DMS153 (cell line): ENCODE measurements at regions not wholly inside any gene's neighbourhood (a gene's known extent, or its start where the extent isn't known, plus 50 kb on each side); places are given as distances from the start of the nearest gene placed in this dataset.
A peak's percentile ranks its signal among the peaks of the same experiment; 100 is the strongest.
"Not testable (repeated sequence)": the region's sequence is repeated elsewhere in the genome, so short reads cannot be mapped to it uniquely, and the experiment has no call there.

Source experiments
- DNase-seq: peaks from one replicate; lab custom pipeline; 2025; lab: John Stamatoyannopoulos, UW

GRCh38 chr16:76984196-76984595, 206.8 kb upstream of the MON1B start:
- DNase-seq, result no peak

DNA sequence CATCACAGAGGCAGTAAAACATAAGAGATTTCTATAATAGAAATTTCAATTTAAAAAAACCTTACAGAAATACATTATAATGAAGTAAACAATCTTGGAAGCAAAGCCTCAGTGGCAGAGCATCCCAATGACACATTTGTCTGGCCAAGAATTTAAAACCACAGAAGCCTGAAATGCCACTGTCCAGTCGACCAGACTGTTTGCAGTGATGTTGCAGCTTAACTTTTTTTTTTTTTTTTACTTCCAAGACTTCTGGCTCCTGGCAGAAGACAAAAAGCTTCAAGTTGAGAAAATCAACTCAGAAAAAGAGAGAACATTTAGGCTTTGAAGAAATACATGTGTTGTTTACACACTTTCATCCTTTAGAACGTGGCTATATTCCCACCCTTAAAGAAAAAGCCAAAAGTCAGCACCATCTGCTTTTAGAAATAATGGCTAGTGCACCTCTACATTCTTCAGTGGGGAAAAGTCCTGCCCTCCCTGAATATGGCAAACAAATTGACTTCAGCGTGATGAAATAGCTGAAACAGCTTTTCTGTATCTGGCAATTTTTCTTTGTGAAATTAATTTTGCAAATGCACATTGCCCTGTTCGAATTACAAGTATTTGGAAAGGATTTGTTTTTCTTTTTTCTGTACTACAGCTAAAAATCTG, 205.5 kb upstream of the MON1B start:
- no peak for DNase-seq

DNA sequence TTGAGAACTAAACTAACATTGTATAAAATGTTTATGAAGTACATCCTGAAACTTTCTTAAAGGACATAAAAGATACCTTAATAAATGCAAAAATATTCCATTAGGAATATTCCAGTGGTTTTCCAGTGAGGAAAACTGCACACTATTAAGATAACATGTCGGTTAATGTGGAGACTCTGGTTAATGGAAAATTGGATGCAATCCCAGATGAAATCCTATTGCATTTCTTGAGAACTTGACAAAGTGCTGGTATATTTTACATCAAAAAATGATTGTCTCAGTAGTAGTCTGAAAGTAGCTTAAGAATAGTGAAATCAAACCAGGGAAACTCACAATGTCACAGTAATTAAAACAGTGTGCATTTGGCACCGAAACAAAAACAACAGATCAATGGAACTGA, 202.5 kb upstream of the MON1B start:
- DNase-seq, result no peak

- DNase-seq, result no peak
Observed at GRCh38 chr16:77002644-77003043, 188.3 kb upstream of the MON1B start.

DNA sequence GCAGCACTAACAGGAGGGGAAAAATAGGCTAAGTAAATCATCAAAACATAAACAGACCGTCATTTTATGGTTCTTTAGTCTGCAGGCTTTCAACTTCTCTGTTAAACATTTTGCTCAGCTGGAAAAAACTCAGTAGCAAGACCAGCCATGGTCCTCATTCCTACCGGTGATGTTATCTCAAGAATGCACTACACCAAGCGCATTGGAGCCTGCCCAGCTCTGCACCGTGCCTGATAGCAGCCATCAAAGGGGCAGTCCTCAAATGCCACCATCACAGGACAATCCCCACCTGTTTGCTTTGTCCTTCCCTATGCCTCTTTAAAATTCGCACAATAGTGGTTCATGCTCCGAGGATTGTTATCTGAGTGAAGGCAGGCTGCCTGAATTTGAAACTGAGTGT, 181.5 kb upstream of the MON1B start:
- no peak for DNase-seq

DNA sequence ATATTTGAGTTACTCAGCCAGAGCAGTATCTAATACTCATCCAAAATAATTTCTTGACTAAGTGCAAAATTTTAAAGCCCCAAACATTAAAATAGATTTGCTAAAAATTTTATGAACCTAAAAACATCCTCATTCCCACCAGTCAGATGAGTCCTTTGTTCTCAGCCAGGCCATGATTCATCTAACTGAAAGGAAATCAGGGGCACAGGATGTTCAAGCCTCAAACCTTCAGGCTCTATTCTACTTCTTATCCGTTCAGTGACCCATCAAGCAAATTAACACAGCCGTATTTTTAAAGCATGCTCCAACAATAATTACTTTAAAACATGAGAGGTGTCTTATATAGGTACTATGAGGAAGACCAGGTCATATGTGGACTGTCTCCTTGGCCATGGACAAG, 176.5 kb upstream of the MON1B start:
- no peak for DNase-seq

GRCh38 chr16:77030600-77030999, 160.4 kb upstream of the MON1B start:
- DNase-seq, result no peak

GRCh38 chr16:77033516-77033915, 157.5 kb upstream of the MON1B start:
- no peak for DNase-seq

DNA sequence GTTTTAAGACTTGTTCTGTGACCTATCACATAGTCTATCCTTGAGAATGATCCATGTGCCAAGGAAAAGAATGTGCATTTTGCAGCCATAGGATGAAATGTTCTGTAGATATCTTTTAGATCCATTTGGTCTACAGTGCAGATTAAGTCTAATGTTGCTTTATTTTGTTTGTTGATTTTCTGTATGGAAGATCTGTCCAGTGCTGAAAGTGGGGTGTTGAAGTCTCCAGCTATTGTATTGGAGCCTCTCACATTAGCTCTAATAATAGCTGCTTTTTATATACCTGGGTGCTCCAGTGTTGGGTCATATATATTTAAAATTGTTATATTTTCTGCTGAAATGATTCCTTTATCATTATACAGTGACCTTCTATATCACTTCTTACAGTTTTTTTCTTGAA, 155.6 kb upstream of the MON1B start:
- DNase-seq, result no peak

DNA sequence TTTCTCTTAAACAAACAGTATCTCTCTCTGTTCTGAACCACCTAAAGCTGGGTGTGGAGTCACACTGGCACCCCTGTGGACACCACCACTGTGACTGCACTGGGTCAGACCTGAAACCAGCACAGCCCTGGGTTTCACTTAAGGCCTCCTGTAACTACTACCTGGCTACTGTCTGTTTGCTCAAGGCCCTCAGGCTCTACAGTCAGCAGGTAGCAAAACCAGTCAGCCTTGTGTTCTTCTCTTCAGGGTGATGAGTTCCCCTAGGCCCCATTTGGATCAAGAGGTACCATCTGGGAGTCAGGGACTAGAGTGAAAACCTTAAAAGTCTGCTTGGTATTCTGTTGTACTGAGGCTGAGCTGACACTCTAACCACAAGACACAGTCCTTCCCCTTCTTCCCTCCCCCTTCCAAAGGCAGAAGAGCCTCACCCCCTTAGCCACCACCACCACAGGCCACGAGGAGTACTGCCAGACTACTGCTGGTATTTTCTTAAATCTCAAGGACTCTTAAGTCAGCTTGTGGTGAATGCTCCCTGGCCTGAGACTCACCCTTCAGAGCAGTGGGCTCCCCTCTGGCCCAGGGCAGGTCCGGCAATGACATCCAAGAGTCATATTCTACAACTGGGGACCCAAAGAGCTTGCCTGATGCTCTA, 153.2 kb upstream of the MON1B start:
- no peak for DNase-seq

- DNase-seq, result no peak
Observed at GRCh38 chr16:77041468-77041867, 149.5 kb upstream of the MON1B start.

DNA sequence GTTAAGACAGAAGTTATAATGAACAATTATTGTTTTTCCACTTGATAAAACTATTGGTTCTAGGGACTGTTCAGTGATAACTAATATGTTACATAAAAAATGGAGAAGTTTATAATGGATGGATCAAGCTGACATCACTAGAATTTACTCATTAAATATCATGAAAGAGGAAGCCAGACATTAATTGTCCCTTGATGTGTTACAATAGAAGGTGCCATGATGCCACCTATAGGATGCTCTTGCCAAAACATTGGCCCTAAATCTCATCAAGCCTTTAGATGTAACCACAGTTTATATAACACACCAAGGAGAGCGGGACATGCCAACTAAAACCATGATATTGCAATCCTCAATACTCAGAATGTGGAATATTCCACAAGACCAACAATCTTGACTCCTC, 147.9 kb upstream of the MON1B start:
- peak; percentile 46 for DNase-seq

DNA sequence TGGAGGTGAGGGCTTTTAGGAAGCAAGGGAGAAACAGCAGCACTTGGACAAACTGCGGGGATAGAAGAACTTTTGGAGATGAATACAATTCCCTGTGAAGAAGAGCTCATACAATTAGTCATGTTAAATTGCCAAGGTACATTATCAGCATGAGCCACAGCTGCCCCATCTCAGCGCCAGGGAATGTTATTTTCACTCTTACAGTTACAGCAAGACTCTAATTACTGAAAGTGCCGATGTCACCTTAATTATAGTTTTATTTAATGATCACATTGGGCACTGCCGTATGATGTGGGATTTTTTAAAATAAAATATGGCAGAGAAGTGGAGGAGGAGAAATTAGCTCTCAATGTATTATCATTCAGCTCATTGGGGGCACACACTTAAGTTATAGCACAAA, 144.8 kb upstream of the MON1B start:
- DNase-seq, result no peak

DNA sequence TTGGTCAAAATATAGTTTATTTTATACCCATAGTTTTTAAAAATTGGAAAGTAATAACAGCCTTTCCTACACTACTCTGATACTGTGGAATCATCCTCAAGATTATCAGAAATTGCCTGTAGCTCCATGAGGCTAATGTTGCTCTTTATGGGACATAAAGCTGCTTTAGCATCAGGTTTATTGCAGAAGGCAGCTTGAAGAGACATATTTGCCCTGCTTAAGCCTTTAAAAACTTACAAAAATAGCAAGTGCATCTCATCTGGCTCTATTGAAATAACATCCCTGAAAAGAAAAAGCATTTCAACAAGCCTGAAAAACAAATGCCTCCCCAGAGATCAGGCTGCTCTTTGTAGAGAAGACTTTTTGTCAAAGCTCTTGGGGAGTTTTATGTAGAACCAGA, 142.9 kb upstream of the MON1B start:
- no peak for DNase-seq

DNA sequence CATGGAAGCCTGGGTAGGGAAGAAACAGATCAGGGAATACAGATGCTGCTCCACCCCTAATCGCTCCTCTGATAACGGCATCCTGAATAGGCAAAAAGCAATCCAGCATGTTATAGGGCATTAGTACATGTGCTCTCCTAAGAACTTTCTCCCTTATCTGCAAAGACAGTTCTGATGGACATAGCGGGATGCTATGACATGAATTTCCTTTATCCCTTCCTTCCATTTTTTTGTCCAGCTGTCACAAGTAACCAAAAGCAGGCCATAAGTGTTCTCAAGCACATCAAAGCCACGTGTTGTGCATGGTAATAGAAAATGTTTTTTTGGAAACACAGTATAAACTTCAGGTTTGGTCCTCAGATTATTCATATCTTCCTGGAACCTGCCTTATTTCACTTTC, 141.4 kb upstream of the MON1B start:
- DNase-seq, result no peak

DNA sequence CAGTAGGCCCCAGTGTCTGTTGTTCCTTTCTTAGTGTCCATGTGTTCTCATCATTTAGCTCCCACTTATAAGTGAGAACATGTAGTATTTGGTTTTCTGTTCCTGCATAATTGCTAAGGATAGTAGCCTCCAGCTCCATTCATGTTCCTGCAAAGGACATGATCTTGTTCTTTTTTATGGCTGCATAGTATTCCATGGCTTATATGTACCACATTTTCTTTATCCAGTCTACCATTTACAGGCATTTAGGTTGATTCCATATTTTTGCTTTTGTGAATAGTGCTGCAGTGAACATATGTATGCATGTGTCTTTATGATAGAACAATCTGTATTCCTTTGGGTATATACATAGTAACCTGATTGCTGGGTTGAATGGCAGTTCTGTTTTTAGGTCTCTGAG, 134.4 kb upstream of the MON1B start:
- DNase-seq, result not testable (repeated sequence)

DNA sequence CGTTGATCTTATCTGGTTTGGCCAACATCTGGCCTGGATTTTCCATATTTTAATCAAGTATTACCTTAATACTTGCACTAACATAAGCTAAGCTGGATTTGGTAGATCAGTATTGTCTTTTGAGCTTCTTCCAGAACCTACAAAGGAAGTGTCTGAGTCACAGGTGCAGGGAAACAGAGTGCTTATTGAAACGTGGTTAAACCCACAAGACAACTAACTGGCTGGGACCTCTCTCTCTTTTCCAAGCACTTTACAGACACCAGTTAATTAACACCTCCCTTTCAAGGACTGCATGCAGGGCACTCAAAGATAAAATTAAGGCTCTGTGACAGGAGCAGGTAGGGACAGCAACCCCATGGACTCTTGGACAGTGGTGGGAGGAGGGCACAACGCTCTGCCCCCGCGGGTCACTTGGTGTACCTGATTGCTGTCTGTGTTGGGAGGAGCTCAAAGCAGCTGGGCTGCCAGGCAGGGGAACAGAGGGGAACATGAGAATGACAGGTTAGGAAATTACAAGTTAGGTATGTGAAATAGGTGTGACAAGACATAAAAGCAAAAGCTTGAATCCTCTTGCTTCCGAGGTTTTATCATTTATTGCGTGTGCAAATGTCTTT, 133.7 kb upstream of the MON1B start:
- DNase-seq, result no peak

- no peak for DNase-seq
Observed at GRCh38 chr16:77059446-77059845, 131.5 kb upstream of the MON1B start.

- no peak for DNase-seq
Observed at GRCh38 chr16:77060614-77061013, 130.4 kb upstream of the MON1B start.

DNA sequence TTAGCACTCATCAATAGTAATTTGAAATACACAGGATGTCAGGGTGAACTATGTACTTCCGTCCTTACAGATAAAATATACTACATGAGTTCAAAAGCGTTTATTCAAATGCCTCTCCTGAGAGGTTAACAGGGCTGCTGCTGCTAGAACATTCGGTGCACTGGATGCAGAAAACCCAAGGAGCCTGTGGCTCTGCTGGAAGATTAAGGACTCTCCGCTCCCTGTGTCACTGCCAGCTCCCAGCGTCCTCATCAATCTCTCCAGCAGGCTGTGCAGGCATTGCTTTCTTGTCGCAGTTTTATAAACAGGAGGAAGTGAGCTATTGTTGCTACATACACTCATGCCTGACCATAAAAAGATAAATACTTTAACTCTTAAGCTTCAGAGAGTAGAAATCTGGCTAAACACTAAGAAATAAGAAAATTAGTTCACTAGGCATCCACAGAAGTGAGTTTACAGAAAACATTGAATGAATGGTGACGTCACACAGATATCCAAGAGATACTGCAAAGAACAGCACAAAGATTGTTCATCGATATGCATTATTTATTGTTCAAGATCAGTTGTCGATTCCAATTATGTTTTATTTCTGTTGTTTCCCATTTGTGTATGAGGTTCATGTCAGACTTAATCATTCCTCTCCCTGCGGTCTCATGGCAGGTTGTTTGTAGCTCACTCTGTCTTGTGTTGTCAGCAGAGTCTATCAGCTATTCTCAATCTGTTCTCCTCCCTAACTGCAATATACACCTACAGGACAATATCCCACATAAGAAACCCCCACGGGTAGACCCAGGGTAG, 127.9 kb upstream of the MON1B start:
- DNase-seq, result no peak

- DNase-seq, result no peak
Observed at GRCh38 chr16:77063676-77064016, 127.3 kb upstream of the MON1B start.

DNA sequence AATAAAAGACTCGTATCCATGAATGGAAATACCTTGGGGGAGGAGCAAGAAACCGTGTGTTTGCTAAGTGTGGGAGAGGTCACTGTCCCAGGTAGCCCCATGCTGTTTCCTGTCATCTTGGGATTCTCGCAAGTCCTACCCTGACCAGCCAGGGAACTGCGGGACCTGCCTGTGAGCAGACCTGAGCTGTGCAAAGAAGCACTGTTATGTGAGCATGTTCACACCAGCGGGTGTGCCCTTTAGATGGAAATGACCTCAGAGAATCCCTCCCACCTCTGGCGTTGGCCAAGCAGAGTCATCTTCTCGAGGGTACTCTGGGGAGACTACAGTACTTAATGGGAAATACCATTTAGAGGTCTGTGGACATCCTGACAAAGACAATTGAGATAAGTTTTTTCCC, 127.0 kb upstream of the MON1B start:
- no peak for DNase-seq

- DNase-seq, result no peak
Observed at GRCh38 chr16:77066896-77067496, 124.0 kb upstream of the MON1B start.
